Activated naive CD4-positive, alpha-beta T cell treated with anti-CD3 and anti-CD28 coated beads, Interleukin-2, amount 10 ng/mL, durations not matched to agents 7 days and 5 days (primary cell): ENCODE measurements at regions not wholly inside any gene's neighbourhood (a gene's known extent, or its start where the extent isn't known, plus 50 kb on each side); places are given as distances from the start of the nearest gene placed in this dataset.

Experiments used
- CTCF ChIA-PET: fragments of 350-600 bp; sonication (Branson Sonifier 250); formaldehyde crosslinking; loops from one replicate; lab custom pipeline; 2021; ENCODE audit warnings: antibody characterized with exemption; lab: Charles Lee
- DNase-seq: peaks from one replicate; pipeline ENCODE4 v3.0.0-alpha.2; 2020
- H3K27ac Mint-ChIP-seq: one replicate; pipeline ENCODE4 v1.8.0; 2021; ENCODE audit warnings: mild to moderate bottlenecking, moderate library complexity, mixed read lengths
- H3K27me3 Mint-ChIP-seq: one replicate; pipeline ENCODE4 v1.8.0; 2021; ENCODE audit warnings: mild to moderate bottlenecking, mixed read lengths
- H3K36me3 Mint-ChIP-seq: one replicate; pipeline ENCODE4 v1.8.0; 2021; ENCODE audit warnings: mixed read lengths
- H3K4me1 Mint-ChIP-seq: one replicate; pipeline ENCODE4 v1.8.0; 2021; ENCODE audit warnings: mixed read lengths
- H3K4me3 Mint-ChIP-seq: one replicate; pipeline ENCODE4 v1.8.0; 2021; ENCODE audit warnings: mild to moderate bottlenecking, moderate library complexity, mixed read lengths
- H3K9me3 Mint-ChIP-seq: one replicate; pipeline ENCODE4 v1.8.0; 2021; ENCODE audit warnings: mixed read lengths

GRCh38 chr2:42918671-42919318 lies 126.4 kb upstream of the HAAO start:
- Mint-ChIP-seq H3K36me3 (no peaks in the 10 kb centered on the region), H3K27ac (no peak overlapping the region), H3K4me3 (no peak overlapping the region), H3K9me3 (no peaks in the 10 kb centered on the region), H3K27me3 (peaks cover 38% of the 10 kb centered on the region), H3K4me1 (no peaks in the 10 kb centered on the region)
- DNase-seq, result no peak
- CTCF ChIA-PET, result no interaction called here

- CTCF ChIA-PET, result interaction anchor here (1.0 kb wide), 1 partner anchor 59 kb away, joined by 3 read pairs; no protein-coding TSS in a partner anchor
- Mint-ChIP-seq H3K9me3 (no peaks in the 10 kb centered on the region), H3K27me3 (peaks cover 38% of the 10 kb centered on the region), H3K4me1 (peaks cover 3% of the 10 kb centered on the region), H3K27ac (no peak overlapping the region), H3K4me3 (no peak overlapping the region), H3K36me3 (no peaks in the 10 kb centered on the region)
- no peak for DNase-seq
These were observed 125.7 kb upstream of the HAAO start for GRCh38 chr2:42918041-42918440.

- H3K4me1 Mint-ChIP-seq, result peaks cover 3% of the 10 kb centered on the region
- no peaks in the 10 kb centered on the region for H3K36me3 Mint-ChIP-seq
- no peaks in the 10 kb centered on the region for H3K9me3 Mint-ChIP-seq
- CTCF ChIA-PET, result interaction anchor here (1.0 kb wide), 1 partner anchor 58 kb away, joined by 3 read pairs; no protein-coding TSS in a partner anchor
- H3K27ac Mint-ChIP-seq, result no peak overlapping the region
- no peak for DNase-seq
- no peak overlapping the region for H3K4me3 Mint-ChIP-seq
- peaks cover 38% of the 10 kb centered on the region for H3K27me3 Mint-ChIP-seq
These were observed 125.1 kb upstream of the HAAO start for GRCh38 chr2:42917425-42917927.

- no peak overlapping the region for H3K27ac Mint-ChIP-seq
- peaks cover 3% of the 10 kb centered on the region for H3K4me1 Mint-ChIP-seq
- H3K27me3 Mint-ChIP-seq, result peaks cover 36% of the 10 kb centered on the region
- DNase-seq, result no peak
- no peaks in the 10 kb centered on the region for H3K9me3 Mint-ChIP-seq
- CTCF ChIA-PET, result interaction anchor here (1.0 kb wide), 1 partner anchor 31 kb away, joined by 3 read pairs; no protein-coding TSS in a partner anchor
- H3K4me3 Mint-ChIP-seq, result no peak overlapping the region
- H3K36me3 Mint-ChIP-seq, result no peaks in the 10 kb centered on the region
These were observed 123.9 kb upstream of the HAAO start for GRCh38 chr2:42916324-42916723.

GRCh38 chr2:42914860-42915259 lies 122.5 kb upstream of the HAAO start:
- Mint-ChIP-seq H3K27me3 (peaks cover 32% of the 10 kb centered on the region), H3K4me3 (no peak overlapping the region), H3K27ac (no peak overlapping the region), H3K4me1 (peaks cover 3% of the 10 kb centered on the region), H3K36me3 (no peaks in the 10 kb centered on the region), H3K9me3 (no peaks in the 10 kb centered on the region)
- no peak for DNase-seq
- CTCF ChIA-PET, result no interaction called here

- no peak overlapping the region for H3K27ac Mint-ChIP-seq
- H3K36me3 Mint-ChIP-seq, result no peaks in the 10 kb centered on the region
- CTCF ChIA-PET, result no interaction called here
- no peak overlapping the region for H3K4me3 Mint-ChIP-seq
- no peak for DNase-seq
- no peaks in the 10 kb centered on the region for H3K9me3 Mint-ChIP-seq
- H3K4me1 Mint-ChIP-seq, result peaks cover 3% of the 10 kb centered on the region
- peaks cover 35% of the 10 kb centered on the region for H3K27me3 Mint-ChIP-seq
These were observed 121.9 kb upstream of the HAAO start for GRCh38 chr2:42914314-42914713.

GRCh38 chr2:42913280-42913878 lies 121.0 kb upstream of the HAAO start:
- Mint-ChIP-seq H3K9me3 (no peaks in the 10 kb centered on the region), H3K4me1 (peaks cover 3% of the 10 kb centered on the region), H3K27ac (no peak overlapping the region), H3K36me3 (no peaks in the 10 kb centered on the region), H3K4me3 (no peak overlapping the region), H3K27me3 (peaks cover 39% of the 10 kb centered on the region)
- no peak for DNase-seq
- CTCF ChIA-PET, result no interaction called here

- peaks cover 3% of the 10 kb centered on the region for H3K4me1 Mint-ChIP-seq
- no peaks in the 10 kb centered on the region for H3K9me3 Mint-ChIP-seq
- peaks cover 39% of the 10 kb centered on the region for H3K27me3 Mint-ChIP-seq
- CTCF ChIA-PET, result interaction anchor here (1.3 kb wide), 1 partner anchor 12 kb away, joined by 5 read pairs; no protein-coding TSS in a partner anchor
- H3K27ac Mint-ChIP-seq, result no peak overlapping the region
- no peak for DNase-seq
- no peak overlapping the region for H3K4me3 Mint-ChIP-seq
- H3K36me3 Mint-ChIP-seq, result no peaks in the 10 kb centered on the region
These were observed 118.4 kb upstream of the HAAO start for GRCh38 chr2:42910645-42911405.

GRCh38 chr2:42909966-42910365 lies 117.6 kb upstream of the HAAO start:
- no peaks in the 10 kb centered on the region for H3K36me3 Mint-ChIP-seq
- H3K4me1 Mint-ChIP-seq, result peaks cover 3% of the 10 kb centered on the region
- H3K9me3 Mint-ChIP-seq, result no peaks in the 10 kb centered on the region
- peaks cover 43% of the 10 kb centered on the region for H3K27me3 Mint-ChIP-seq
- DNase-seq, result no peak
- no peak overlapping the region for H3K4me3 Mint-ChIP-seq
- H3K27ac Mint-ChIP-seq, result no peak overlapping the region
- CTCF ChIA-PET, result no interaction called here

- no peak overlapping the region for H3K4me3 Mint-ChIP-seq
- H3K9me3 Mint-ChIP-seq, result no peaks in the 10 kb centered on the region
- no peak overlapping the region for H3K27ac Mint-ChIP-seq
- CTCF ChIA-PET, result no interaction called here
- H3K27me3 Mint-ChIP-seq, result peaks cover 43% of the 10 kb centered on the region
- H3K36me3 Mint-ChIP-seq, result no peaks in the 10 kb centered on the region
- H3K4me1 Mint-ChIP-seq, result peaks cover 3% of the 10 kb centered on the region
- DNase-seq, result no peak
These were observed 116.3 kb upstream of the HAAO start for GRCh38 chr2:42908518-42909200.

GRCh38 chr2:42907835-42908234 lies 115.5 kb upstream of the HAAO start:
- DNase-seq, result no peak
- Mint-ChIP-seq H3K27me3 (peaks cover 43% of the 10 kb centered on the region), H3K36me3 (no peaks in the 10 kb centered on the region), H3K9me3 (no peaks in the 10 kb centered on the region), H3K27ac (no peak overlapping the region), H3K4me1 (no peaks in the 10 kb centered on the region), H3K4me3 (no peak overlapping the region)
- CTCF ChIA-PET, result no interaction called here

- no peak for DNase-seq
- Mint-ChIP-seq H3K27ac (no peak overlapping the region), H3K4me1 (no peaks in the 10 kb centered on the region), H3K9me3 (no peaks in the 10 kb centered on the region), H3K27me3 (peaks cover 43% of the 10 kb centered on the region), H3K36me3 (no peaks in the 10 kb centered on the region), H3K4me3 (no peak overlapping the region)
- CTCF ChIA-PET, result no interaction called here
These were observed 114.4 kb upstream of the HAAO start for GRCh38 chr2:42906557-42907411.

- CTCF ChIA-PET, result no interaction called here
- H3K36me3 Mint-ChIP-seq, result no peaks in the 10 kb centered on the region
- no peak overlapping the region for H3K27ac Mint-ChIP-seq
- DNase-seq, result no peak
- H3K27me3 Mint-ChIP-seq, result peaks cover 48% of the 10 kb centered on the region
- no peaks in the 10 kb centered on the region for H3K9me3 Mint-ChIP-seq
- no peaks in the 10 kb centered on the region for H3K4me1 Mint-ChIP-seq
- no peak overlapping the region for H3K4me3 Mint-ChIP-seq
These were observed 113.8 kb upstream of the HAAO start for GRCh38 chr2:42906111-42906556.
